ENCODE measurements at regions not wholly inside any gene's neighbourhood (a gene's known extent, or its start where the extent isn't known, plus 50 kb on each side); places are given as distances from the start of the nearest gene placed in this dataset.

DNA sequence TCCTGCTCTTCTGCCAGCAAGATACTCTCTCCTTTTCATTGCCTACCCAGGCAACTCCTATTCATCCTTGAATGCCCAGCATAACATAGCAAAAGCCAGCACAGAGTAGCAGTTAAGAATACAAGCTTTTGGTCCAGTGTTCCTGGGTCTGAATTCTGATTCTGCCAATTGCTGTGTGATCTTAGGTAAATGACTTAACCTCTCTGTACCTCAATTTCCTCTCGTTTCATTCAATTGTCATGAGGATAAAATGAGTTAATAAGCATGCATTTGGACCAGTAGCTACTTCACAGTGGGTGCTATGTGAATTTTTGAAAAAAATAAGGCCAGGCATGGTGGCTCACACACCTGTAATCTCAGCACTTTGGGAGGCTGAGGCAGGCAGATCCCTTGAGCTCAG is 346.0 kb downstream of the BUD13 start:
- H3K27me3 ChIP-seq (ENCODE audit: control insufficient read depth in 2 of 2, insufficient read depth in 2 of 2, low read length in 2 of 2): no peaks in the 10 kb centered on the region
- H3K4me3 Mint-ChIP-seq: no peak overlapping the region
- no peak overlapping the region for H3K4me2 ChIP-seq (replicated peaks; ENCODE audit: extremely low read depth, low read length, poor library complexity, severe bottlenecking)
- intact Hi-C loops (cut with micrococcal nuclease): no loop called here
- no peak overlapping the region for H2AFZ ChIP-seq (ENCODE audit: insufficient read depth, low read depth, low read length, poor library complexity, severe bottlenecking)
- no peaks in the 10 kb centered on the region for H3K79me2 ChIP-seq (ENCODE audit: insufficient read depth, low read length)
- H3K36me3 ChIP-seq (replicated peaks in 1 of 2; ENCODE audit: control insufficient read depth in 1 of 2, insufficient read depth in 2 of 2, low read length in 2 of 2): no peaks in the 10 kb centered on the region
- H3K9me3 ChIP-seq (replicated peaks in 1 of 2; ENCODE audit: control insufficient read depth in 1 of 2, insufficient read depth in 1 of 2, low read length in 2 of 2): no peaks in the 10 kb centered on the region
- peaks cover 0 to 2% (median 0%) of the 10 kb centered on the region in 7 donors for H3K9me3 Mint-ChIP-seq
- H3K36me3 Mint-ChIP-seq: no peaks in the 10 kb centered on the region
- no CpG with 5 or more reads among the region's 1 CpG for WGBS (ENCODE audit: insufficient coverage)
- TF ChIP-seq CTCF (IDR thresholded peaks at IDR 0.05): no peak
- H3K9ac ChIP-seq (ENCODE audit: insufficient read depth, low read length, poor library complexity, severe bottlenecking): no peak overlapping the region
- H3K27ac Mint-ChIP-seq: no peak overlapping the region
- H3K27me3 Mint-ChIP-seq (ENCODE audit: low read depth in 3 of 3): peaks cover 5 to 13% (median 8%) of the 10 kb centered on the region in 3 donors
- H3K27ac ChIP-seq (ENCODE audit: low read depth in 1 of 2, low read length in 2 of 2): no peak overlapping the region
- no peak overlapping the region for H3K4me3 ChIP-seq (replicated peaks in 1 of 3; ENCODE audit: low read depth in 2 of 3, low read length in 3 of 3)
- DNase-seq: no peak
- H4K20me1 ChIP-seq (ENCODE audit: insufficient read depth, low read length): no peaks in the 10 kb centered on the region
- no peaks in the 10 kb centered on the region for H3K4me1 Mint-ChIP-seq
- H3K4me1 ChIP-seq (ENCODE audit: control insufficient read depth in 1 of 2, insufficient read depth in 2 of 2, low read length in 2 of 2): no peaks in the 10 kb centered on the region

GRCh38 chr11:116424615-116425261 is 348.0 kb downstream of the BUD13 start:
- Histone ChIP-seq H3K79me2 (ENCODE audit: insufficient read depth, low read length) (no peaks in the 10 kb centered on the region), H3K4me1 (ENCODE audit: control insufficient read depth in 1 of 2, insufficient read depth in 2 of 2, low read length in 2 of 2) (no peaks in the 10 kb centered on the region), H3K9ac (ENCODE audit: insufficient read depth, low read length, poor library complexity, severe bottlenecking) (no peak overlapping the region), H3K27me3 (ENCODE audit: control insufficient read depth in 2 of 2, insufficient read depth in 2 of 2, low read length in 2 of 2) (no peaks in the 10 kb centered on the region), H3K27ac (ENCODE audit: low read depth in 1 of 2, low read length in 2 of 2) (no peak overlapping the region), H3K4me2 (replicated peaks; ENCODE audit: extremely low read depth, low read length, poor library complexity, severe bottlenecking) (no peak overlapping the region), H3K36me3 (replicated peaks in 1 of 2; ENCODE audit: control insufficient read depth in 1 of 2, insufficient read depth in 2 of 2, low read length in 2 of 2) (no peaks in the 10 kb centered on the region), H3K4me3 (replicated peaks in 1 of 3; ENCODE audit: low read depth in 2 of 3, low read length in 3 of 3) (no peak overlapping the region), H3K9me3 (replicated peaks in 1 of 2; ENCODE audit: control insufficient read depth in 1 of 2, insufficient read depth in 1 of 2, low read length in 2 of 2) (no peaks in the 10 kb centered on the region), H2AFZ (ENCODE audit: insufficient read depth, low read depth, low read length, poor library complexity, severe bottlenecking) (no peak overlapping the region), H4K20me1 (ENCODE audit: insufficient read depth, low read length) (no peaks in the 10 kb centered on the region)
- DNase-seq: no peak
- H3K27me3 Mint-ChIP-seq (ENCODE audit: low read depth in 3 of 3): peaks cover 5 to 16% (median 10%) of the 10 kb centered on the region in 3 donors
- no peaks in the 10 kb centered on the region for H3K4me1 Mint-ChIP-seq
- H3K36me3 Mint-ChIP-seq: no peaks in the 10 kb centered on the region
- H3K4me3 Mint-ChIP-seq: no peak overlapping the region
- intact Hi-C loops (cut with micrococcal nuclease): no loop called here
- TF ChIP-seq CTCF (IDR thresholded peaks at IDR 0.05): no peak
- 80% methylated on average over 1 of the region's 4 CpGs for WGBS (ENCODE audit: insufficient coverage)
- H3K9me3 Mint-ChIP-seq: peaks cover 0 to 2% (median 0%) of the 10 kb centered on the region in 7 donors
- no peak overlapping the region for H3K27ac Mint-ChIP-seq

All from CD14-positive monocyte (primary cell).